Transverse colon (tissue), 4 donors: ENCODE measurements at regions not wholly inside any gene's neighbourhood (a gene's known extent, or its start where the extent isn't known, plus 50 kb on each side); places are given as distances from the start of the nearest gene placed in this dataset.
"Not testable (repeated sequence)": the region's sequence is repeated elsewhere in the genome, so short reads cannot be mapped to it uniquely, and the experiment has no call there.

Experiments
- EP300 ChIP-seq: sonication (generic); formaldehyde crosslinking; IDR thresholded peaks from one replicate; pipeline ENCODE4 v1.6.1; 2017; ENCODE audit warnings: antibody characterized with exemption, low read depth
- POLR2A ChIP-seq: fragments of 450-650 bp; IDR thresholded peaks from one replicate; pipeline ENCODE4 v1.6.1; 2016; ENCODE audit warnings: antibody characterized with exemption, mild to moderate bottlenecking, moderate library complexity
- POLR2AphosphoS5 ChIP-seq, 3 donors: sonication (generic); formaldehyde crosslinking; IDR thresholded peaks; one replicate each; pipeline ENCODE4 v1.6.1; 2016; ENCODE audit warnings: antibody characterized with exemption in 3 of 3
- TF ChIP-seq, protein P1 (sequence below), 5 experiments: fragments of 200-600 bp in 3 of 5; fragments of 450-650 bp in 2 of 5; sonication (generic) in 3 of 5; IDR thresholded peaks; 1 replicate in 2 of 5; 2 replicates in 3 of 5; pipeline ENCODE4 v1.5.1; 2016 to 2017; ENCODE audit warnings: antibody characterized with exemption in 5 of 5, inconsistent platforms in 3 of 5, mild to moderate bottlenecking in 2 of 5, moderate library complexity in 1 of 5

DNA sequence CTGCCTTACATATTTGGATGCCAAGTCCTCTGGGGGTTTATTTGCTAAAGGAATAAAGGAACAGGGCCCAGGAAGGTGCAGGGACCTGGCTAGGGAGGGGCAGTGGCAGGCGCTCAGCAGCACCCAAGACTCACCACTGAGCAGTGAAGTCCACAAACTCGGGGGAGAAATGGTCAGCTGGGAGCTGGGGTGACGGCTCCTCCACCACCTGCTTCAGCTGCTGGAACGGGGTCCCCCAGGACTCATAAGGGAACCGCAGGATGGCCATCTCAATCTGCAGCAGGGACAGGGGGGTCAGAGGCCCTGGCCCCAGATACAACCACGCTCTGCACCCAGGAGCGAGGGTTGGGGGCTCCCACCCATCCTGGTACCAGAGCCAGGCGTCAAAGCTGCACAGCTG is 83.2 kb downstream of the KCNJ18 start:
- TF ChIP-seq, protein P1, sequence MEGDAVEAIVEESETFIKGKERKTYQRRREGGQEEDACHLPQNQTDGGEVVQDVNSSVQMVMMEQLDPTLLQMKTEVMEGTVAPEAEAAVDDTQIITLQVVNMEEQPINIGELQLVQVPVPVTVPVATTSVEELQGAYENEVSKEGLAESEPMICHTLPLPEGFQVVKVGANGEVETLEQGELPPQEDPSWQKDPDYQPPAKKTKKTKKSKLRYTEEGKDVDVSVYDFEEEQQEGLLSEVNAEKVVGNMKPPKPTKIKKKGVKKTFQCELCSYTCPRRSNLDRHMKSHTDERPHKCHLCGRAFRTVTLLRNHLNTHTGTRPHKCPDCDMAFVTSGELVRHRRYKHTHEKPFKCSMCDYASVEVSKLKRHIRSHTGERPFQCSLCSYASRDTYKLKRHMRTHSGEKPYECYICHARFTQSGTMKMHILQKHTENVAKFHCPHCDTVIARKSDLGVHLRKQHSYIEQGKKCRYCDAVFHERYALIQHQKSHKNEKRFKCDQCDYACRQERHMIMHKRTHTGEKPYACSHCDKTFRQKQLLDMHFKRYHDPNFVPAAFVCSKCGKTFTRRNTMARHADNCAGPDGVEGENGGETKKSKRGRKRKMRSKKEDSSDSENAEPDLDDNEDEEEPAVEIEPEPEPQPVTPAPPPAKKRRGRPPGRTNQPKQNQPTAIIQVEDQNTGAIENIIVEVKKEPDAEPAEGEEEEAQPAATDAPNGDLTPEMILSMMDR (IDR thresholded peaks at IDR 0.05): not testable (repeated sequence)
- TF ChIP-seq POLR2A; POLR2AphosphoS5 (IDR thresholded peaks at IDR 0.05); EP300: not testable (repeated sequence)
